ENCODE measurements at regions not wholly inside any gene's neighbourhood (a gene's known extent, or its start where the extent isn't known, plus 50 kb on each side); places are given as distances from the start of the nearest gene placed in this dataset.

DNA sequence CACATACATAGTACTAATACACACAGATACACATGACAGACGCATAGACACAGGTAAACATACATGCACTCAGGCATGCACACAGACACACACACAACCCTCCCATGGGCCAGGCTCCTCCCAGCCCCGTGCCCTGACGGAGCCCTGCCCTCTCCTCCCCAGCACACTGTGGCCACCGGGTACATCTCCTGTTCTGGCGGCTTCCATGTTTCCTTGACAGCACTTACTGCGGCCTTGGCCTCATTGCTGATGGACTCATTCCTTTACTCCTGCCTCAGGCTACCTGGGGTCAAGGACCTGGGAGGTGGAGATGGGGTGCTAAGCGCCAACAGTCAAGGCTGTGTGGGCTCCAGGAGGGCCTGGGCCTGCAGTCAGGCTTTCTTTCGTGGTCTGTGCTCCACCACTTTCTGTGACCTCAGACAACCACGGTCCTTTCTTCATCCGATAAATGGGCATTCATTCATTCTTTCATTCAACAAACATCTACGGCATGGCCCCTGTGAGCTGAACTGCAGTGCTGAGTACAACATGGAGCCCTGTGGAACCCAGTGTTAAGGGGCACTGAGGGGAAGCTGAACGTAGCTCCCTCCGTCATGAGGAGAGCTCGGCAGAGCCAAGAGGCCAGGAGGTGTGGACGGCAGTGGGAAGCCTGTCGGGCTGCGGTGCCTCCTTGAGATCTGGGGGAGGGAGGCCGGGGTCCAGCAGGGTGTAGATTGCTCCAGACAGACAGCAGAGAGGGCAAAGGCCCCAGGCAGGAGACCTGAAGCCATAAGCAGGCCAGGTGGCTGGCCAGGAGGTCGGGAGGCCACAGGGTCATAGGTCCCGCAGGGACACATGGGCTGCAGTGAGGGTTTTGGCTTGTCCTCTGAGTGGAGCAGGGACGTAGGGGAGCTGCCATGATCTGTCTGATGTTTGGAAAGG is 190.4 kb upstream of the HDAC4 start:
- Histone ChIP-seq H3K27ac (ENCODE audit: insufficient read depth, low read depth, low read length) (no peak overlapping the region), H3K79me2 (ENCODE audit: control insufficient read depth, insufficient read depth, low read length) (no peaks in the 10 kb centered on the region), H4K20me1 (replicated peaks; ENCODE audit: control insufficient read depth, extremely low read depth, insufficient read depth, low read length) (no peaks in the 10 kb centered on the region), H3K4me3 (replicated peaks in 1 of 3; ENCODE audit: insufficient read depth in 1 of 3, low read depth in 1 of 3, low read length in 3 of 3) (no peak overlapping the region), H3K4me1 (ENCODE audit: control insufficient read depth, extremely low read depth, insufficient read depth, low read length) (no peaks in the 10 kb centered on the region), H3K9me3 (replicated peaks; ENCODE audit: control insufficient read depth, insufficient read depth, low read length) (peaks cover 13% of the 10 kb centered on the region), H3K27me3 (ENCODE audit: control insufficient read depth in 2 of 2, insufficient read depth in 2 of 2, low read length in 2 of 2) (no peaks in the 10 kb centered on the region), H3K36me3 (ENCODE audit: control insufficient read depth in 2 of 2, extremely low read depth in 1 of 2, insufficient read depth in 2 of 2, low read length in 2 of 2) (no peaks in the 10 kb centered on the region), H2AFZ (ENCODE audit: low read depth, low read length) (no peak overlapping the region), H3K4me2 (ENCODE audit: insufficient read depth, low read length) (no peak overlapping the region), H3K9ac (replicated peaks; ENCODE audit: extremely low read depth, insufficient read depth, low read length) (no peak overlapping the region), H3K9me1 (replicated peaks; ENCODE audit: control insufficient read depth, extremely low read depth, insufficient read depth, low read length) (no peaks in the 10 kb centered on the region)
- CTCF ChIA-PET = no interaction called here
- POLR2A ChIA-PET = no interaction called here
- intact Hi-C loops (cut with micrococcal nuclease) = no loop called here
- dilution Hi-C loops (cut with MboI; ENCODE audit: extremely low pct_ligation_motif_present, low sequenced_read_pairs) = no loop called here
- TF ChIP-seq, protein P1, sequence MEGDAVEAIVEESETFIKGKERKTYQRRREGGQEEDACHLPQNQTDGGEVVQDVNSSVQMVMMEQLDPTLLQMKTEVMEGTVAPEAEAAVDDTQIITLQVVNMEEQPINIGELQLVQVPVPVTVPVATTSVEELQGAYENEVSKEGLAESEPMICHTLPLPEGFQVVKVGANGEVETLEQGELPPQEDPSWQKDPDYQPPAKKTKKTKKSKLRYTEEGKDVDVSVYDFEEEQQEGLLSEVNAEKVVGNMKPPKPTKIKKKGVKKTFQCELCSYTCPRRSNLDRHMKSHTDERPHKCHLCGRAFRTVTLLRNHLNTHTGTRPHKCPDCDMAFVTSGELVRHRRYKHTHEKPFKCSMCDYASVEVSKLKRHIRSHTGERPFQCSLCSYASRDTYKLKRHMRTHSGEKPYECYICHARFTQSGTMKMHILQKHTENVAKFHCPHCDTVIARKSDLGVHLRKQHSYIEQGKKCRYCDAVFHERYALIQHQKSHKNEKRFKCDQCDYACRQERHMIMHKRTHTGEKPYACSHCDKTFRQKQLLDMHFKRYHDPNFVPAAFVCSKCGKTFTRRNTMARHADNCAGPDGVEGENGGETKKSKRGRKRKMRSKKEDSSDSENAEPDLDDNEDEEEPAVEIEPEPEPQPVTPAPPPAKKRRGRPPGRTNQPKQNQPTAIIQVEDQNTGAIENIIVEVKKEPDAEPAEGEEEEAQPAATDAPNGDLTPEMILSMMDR (IDR thresholded peaks at IDR 0.05; ENCODE audit: extremely low read depth in 1 of 2, insufficient read depth in 1 of 2, low read depth in 1 of 2, low read length in 2 of 2) = no peak
- TF ChIP-seq GATA2 (IDR thresholded peaks at IDR 0.05; ENCODE audit: insufficient read depth, insufficient read length, low read depth, low read length) = no peak
- no peak for TF ChIP-seq JUN (IDR thresholded peaks at IDR 0.05; ENCODE audit: borderline replicate concordance, insufficient read depth, insufficient read length, low read depth)
- TF ChIP-seq EZH2 (IDR thresholded peaks at IDR 0.05; ENCODE audit: borderline replicate concordance, low read depth, low read length, severe bottlenecking) = no peak
- no peak for TF ChIP-seq POLR2AphosphoS5 (IDR thresholded peaks at IDR 0.05; ENCODE audit: insufficient read depth, low read depth, low read length)
- TF ChIP-seq POLR2A (IDR thresholded peaks at IDR 0.05; ENCODE audit: low read depth, low read length) = no peak
- TF ChIP-seq FOS (IDR thresholded peaks at IDR 0.05; ENCODE audit: borderline replicate concordance, insufficient read depth, low read length) = no peak
- TF ChIP-seq, protein P2, sequence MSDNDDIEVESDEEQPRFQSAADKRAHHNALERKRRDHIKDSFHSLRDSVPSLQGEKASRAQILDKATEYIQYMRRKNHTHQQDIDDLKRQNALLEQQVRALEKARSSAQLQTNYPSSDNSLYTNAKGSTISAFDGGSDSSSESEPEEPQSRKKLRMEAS (IDR thresholded peaks at IDR 0.05; ENCODE audit: insufficient read depth, insufficient read length) = no peak
- no peak for TF ChIP-seq MYC (IDR thresholded peaks at IDR 0.05; ENCODE audit: low read depth, low read length)
- no TSS peak for BruUV-seq (replicated peaks)
- FAIRE-seq (no peak), DNase-seq (ENCODE audit: low read depth, low spot score) (no peak)
